GM20431 (cell line): ENCODE measurements at regions not wholly inside any gene's neighbourhood (a gene's known extent, or its start where the extent isn't known, plus 50 kb on each side); places are given as distances from the start of the nearest gene placed in this dataset.

Source experiments
- in situ Hi-C: fragments of 300-500 bp; cut with MseI, MboI; formaldehyde crosslinking; loops from one replicate; pipeline ENCODE4 v1.15.0; 2020; ENCODE audit warnings: low sequenced_read_pairs; ENCODE audit not compliant: unreplicated experiment

DNA sequence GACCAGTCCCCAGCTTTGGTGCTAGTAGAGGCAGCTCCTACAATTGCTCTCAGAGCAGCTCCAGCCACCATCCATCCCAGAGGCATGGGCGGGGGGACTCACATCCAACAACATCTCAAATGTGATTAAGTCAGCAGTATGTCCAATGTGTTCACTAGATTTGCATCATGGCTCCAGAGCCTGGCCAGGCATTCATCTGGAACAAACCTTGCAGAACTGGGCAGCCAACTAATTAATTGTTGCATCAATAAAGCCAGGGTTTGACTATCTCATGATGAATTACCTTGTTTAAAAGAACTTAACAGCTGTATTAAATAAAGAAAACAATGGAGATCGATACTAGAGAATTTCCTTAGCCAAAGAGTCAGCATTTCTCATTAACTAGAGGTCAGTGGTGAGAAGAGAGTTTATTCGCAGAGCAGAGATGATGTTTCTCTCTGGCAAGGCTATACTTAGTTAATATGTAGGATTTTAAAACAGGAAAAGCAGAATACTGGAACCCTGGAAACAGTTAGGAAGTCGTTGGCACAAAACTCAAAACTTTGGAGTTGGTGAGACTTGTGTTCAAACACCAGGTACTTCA, 494.4 kb downstream of the GRIN2A start:
- in situ Hi-C loops = no loop called here

DNA sequence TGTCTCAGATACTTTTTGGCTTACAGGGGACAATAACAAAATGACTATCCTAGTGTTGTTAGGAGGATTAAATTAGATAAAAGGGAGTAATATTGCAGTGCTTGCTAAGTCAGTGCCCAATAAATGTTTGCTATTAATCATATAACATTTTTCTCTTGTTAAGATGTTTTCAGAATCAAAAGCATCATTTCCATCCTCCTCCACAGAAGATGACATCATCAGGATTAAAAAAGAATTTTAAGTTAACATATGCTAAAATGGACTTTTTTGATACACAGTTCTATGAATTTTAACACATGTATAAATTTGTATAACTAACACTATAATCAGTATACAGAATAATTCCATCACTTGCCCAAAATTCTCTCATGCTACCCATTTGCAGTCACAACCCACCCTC, 492.6 kb downstream of the GRIN2A start:
- in situ Hi-C loops = no loop called here

DNA sequence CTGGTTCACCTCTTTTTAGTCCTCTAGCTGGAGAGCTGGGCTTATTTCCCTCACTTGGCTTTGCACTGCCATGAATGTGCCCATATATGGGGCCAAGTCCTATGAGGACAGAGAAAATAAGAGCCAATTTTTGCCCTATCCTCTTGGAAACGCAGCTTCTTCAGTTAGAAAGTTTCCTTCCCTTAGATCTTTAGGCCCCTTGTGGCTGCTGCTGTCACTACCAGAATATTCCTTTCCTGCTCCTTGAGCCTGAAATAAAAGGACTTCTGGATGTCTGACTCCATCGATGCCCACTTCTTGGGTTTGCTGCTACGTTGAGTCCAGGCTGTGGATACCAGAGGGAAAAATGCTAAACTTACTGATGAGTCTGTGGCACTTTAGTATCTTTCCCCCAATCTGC, 487.1 kb downstream of the GRIN2A start:
- in situ Hi-C loops = no loop called here
